ENCODE measurements at regions not wholly inside any gene's neighbourhood (a gene's known extent, or its start where the extent isn't known, plus 50 kb on each side); places are given as distances from the start of the nearest gene placed in this dataset.

- no peak for DNase-seq (ENCODE audit: low read depth, low spot score)
These were observed 69.5 kb upstream of the GDF10 start for GRCh38 chr10:47230482-47230881.

GRCh38 chr10:47230957-47231356, 69.0 kb upstream of the GDF10 start:
- DNase-seq (ENCODE audit: low read depth, low spot score): no peak

- no peak for DNase-seq (ENCODE audit: low read depth, low spot score)
These were observed 68.6 kb upstream of the GDF10 start for GRCh38 chr10:47231414-47231813.

- DNase-seq (ENCODE audit: low read depth, low spot score): no peak
These were observed 66.4 kb upstream of the GDF10 start for GRCh38 chr10:47233631-47234030.

GRCh38 chr10:47235484-47235883, 64.5 kb upstream of the GDF10 start:
- no peak for DNase-seq (ENCODE audit: low read depth, low spot score)

- DNase-seq (ENCODE audit: low read depth, low spot score): no peak
These were observed 62.4 kb upstream of the GDF10 start for GRCh38 chr10:47237316-47238260.

- DNase-seq (ENCODE audit: low read depth, low spot score): no peak
These were observed 61.5 kb upstream of the GDF10 start for GRCh38 chr10:47238331-47239095.

GRCh38 chr10:47239211-47239610, 60.8 kb upstream of the GDF10 start:
- no peak for DNase-seq (ENCODE audit: low read depth, low spot score)

- DNase-seq (ENCODE audit: low read depth, low spot score): peak; percentile 14
These were observed 59.8 kb upstream of the GDF10 start for GRCh38 chr10:47240173-47240572.

GRCh38 chr10:47241256-47241655, 58.7 kb upstream of the GDF10 start:
- no peak for DNase-seq (ENCODE audit: low read depth, low spot score)

- peak; percentile 39 for DNase-seq (ENCODE audit: low read depth, low spot score)
These were observed 57.8 kb upstream of the GDF10 start for GRCh38 chr10:47241946-47242867.

- DNase-seq (ENCODE audit: low read depth, low spot score): no peak
These were observed 56.6 kb upstream of the GDF10 start for GRCh38 chr10:47243356-47243755.

- no peak for DNase-seq (ENCODE audit: low read depth, low spot score)
These were observed 56.2 kb upstream of the GDF10 start for GRCh38 chr10:47243791-47244190.

- no peak for DNase-seq (ENCODE audit: low read depth, low spot score)
These were observed 55.2 kb upstream of the GDF10 start for GRCh38 chr10:47244560-47245500.

GRCh38 chr10:47245731-47246350, 54.2 kb upstream of the GDF10 start:
- no peak for DNase-seq (ENCODE audit: low read depth, low spot score)

- DNase-seq (ENCODE audit: low read depth, low spot score): no peak
These were observed 53.4 kb upstream of the GDF10 start for GRCh38 chr10:47246406-47247147.

GRCh38 chr10:47247148-47248059, 52.6 kb upstream of the GDF10 start:
- DNase-seq (ENCODE audit: low read depth, low spot score): no peak

GRCh38 chr10:47248386-47249090, 51.5 kb upstream of the GDF10 start:
- no peak for DNase-seq (ENCODE audit: low read depth, low spot score)
